Neural progenitor cell (in vitro differentiated cells): ENCODE measurements at regions not wholly inside any gene's neighbourhood (a gene's known extent, or its start where the extent isn't known, plus 50 kb on each side); places are given as distances from the start of the nearest gene placed in this dataset.
"Not testable (repeated sequence)": the region's sequence is repeated elsewhere in the genome, so short reads cannot be mapped to it uniquely, and the experiment has no call there.

Experiments used
- EZH2 ChIP-seq: fragments of 200-600 bp; sonication (generic); IDR thresholded peaks from 2 replicates; pipeline ENCODE4 v1.6.1; 2017; ENCODE audit warnings: antibody characterized with exemption, mild to moderate bottlenecking, moderate library complexity
- EZH2phosphoT487 ChIP-seq: fragments of 200-600 bp; sonication (generic); IDR thresholded peaks from 2 replicates; pipeline ENCODE4 v1.6.1; 2017; ENCODE audit warnings: antibody characterized with exemption
- TF ChIP-seq, protein P1 (sequence below): fragments of 200-600 bp; sonication (generic); IDR thresholded peaks from 2 replicates; pipeline ENCODE4 v1.5.1; 2017; ENCODE audit warnings: antibody characterized with exemption, mild to moderate bottlenecking

DNA sequence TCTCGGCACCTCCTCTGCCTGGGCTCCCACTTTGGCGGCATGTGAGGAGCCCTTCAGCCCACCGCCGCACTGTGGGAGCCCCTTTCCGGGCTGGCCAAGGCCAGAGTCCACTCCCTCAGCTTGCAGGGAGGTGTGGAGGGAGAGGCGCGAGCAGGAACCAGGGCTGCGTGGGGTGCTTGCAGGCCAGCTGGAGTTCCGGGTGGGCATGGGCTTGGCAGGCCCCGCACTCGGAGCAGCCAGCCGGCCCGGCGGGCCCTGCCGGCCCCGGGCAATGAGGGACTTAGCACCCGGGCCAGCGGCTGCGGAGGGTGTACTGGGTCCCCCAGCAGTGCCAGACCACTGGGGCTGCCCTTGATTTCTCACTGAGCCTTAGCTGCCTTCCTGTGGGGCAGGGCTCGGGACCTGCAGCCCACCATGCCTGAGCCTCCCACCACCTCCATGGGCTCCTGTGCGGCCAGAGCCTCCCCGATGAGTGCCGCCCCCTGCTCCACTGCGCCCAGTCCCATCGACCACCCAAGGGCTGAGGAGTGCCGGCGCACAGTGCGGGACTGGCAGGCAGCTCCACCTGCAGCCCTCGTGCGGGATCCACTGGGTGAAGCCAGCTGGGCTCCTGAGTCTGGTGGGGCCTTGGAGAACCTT lies 361.9 kb upstream of the API5 start:
- TF ChIP-seq, protein P1, sequence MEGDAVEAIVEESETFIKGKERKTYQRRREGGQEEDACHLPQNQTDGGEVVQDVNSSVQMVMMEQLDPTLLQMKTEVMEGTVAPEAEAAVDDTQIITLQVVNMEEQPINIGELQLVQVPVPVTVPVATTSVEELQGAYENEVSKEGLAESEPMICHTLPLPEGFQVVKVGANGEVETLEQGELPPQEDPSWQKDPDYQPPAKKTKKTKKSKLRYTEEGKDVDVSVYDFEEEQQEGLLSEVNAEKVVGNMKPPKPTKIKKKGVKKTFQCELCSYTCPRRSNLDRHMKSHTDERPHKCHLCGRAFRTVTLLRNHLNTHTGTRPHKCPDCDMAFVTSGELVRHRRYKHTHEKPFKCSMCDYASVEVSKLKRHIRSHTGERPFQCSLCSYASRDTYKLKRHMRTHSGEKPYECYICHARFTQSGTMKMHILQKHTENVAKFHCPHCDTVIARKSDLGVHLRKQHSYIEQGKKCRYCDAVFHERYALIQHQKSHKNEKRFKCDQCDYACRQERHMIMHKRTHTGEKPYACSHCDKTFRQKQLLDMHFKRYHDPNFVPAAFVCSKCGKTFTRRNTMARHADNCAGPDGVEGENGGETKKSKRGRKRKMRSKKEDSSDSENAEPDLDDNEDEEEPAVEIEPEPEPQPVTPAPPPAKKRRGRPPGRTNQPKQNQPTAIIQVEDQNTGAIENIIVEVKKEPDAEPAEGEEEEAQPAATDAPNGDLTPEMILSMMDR, result not testable (repeated sequence)
- TF ChIP-seq EZH2, EZH2phosphoT487: not testable (repeated sequence)
